ENCODE measurements at regions not wholly inside any gene's neighbourhood (a gene's known extent, or its start where the extent isn't known, plus 50 kb on each side); places are given as distances from the start of the nearest gene placed in this dataset.

DNA sequence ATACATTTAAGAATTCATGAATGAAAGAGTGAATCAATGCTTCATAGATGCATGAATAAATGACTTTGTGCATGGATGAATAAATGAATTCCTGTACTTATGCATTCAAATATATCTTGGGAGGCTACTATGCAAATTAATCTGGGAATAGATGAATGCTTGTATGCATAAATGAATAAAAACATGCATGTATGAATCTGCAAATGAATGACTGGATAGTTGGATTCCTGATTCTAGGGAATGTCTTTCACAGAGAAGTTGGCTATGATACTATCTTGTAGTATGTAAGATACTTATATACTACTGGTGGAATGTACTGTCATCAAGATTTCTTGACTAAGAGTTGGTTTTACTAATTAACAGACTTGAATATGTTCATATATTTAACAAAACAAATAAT lies 75.3 kb upstream of the ASTN2 start:
- TF ChIP-seq ELF1 (IDR thresholded peaks at IDR 0.05) (no peak), JUND (IDR thresholded peaks at IDR 0.05) (no peak), SMC3 (IDR thresholded peaks at IDR 0.05; ENCODE audit: low read depth, low read length) (no peak)
- TF ChIP-seq, protein P1, sequence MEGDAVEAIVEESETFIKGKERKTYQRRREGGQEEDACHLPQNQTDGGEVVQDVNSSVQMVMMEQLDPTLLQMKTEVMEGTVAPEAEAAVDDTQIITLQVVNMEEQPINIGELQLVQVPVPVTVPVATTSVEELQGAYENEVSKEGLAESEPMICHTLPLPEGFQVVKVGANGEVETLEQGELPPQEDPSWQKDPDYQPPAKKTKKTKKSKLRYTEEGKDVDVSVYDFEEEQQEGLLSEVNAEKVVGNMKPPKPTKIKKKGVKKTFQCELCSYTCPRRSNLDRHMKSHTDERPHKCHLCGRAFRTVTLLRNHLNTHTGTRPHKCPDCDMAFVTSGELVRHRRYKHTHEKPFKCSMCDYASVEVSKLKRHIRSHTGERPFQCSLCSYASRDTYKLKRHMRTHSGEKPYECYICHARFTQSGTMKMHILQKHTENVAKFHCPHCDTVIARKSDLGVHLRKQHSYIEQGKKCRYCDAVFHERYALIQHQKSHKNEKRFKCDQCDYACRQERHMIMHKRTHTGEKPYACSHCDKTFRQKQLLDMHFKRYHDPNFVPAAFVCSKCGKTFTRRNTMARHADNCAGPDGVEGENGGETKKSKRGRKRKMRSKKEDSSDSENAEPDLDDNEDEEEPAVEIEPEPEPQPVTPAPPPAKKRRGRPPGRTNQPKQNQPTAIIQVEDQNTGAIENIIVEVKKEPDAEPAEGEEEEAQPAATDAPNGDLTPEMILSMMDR (IDR thresholded peaks at IDR 0.05), result no peak
